Cardiac muscle cell (in vitro differentiated cells and primary cell): ENCODE measurements at regions not wholly inside any gene's neighbourhood (a gene's known extent, or its start where the extent isn't known, plus 50 kb on each side); places are given as distances from the start of the nearest gene placed in this dataset.

Source experiments
- DNase-seq, 2 donors: peaks; one replicate each; pipeline versions ENCODE4 v3.0.0 to v3.0.0-alpha.2; 2010 to 2017; ENCODE audit warnings: low read depth in 1 of 2, low spot score in 1 of 2
- H3K27ac ChIP-seq: fragments of 200-600 bp; sonication (generic); 2 replicates; pipeline ENCODE4 v1.5.1; 2016
- H3K27me3 ChIP-seq: fragments of 200-600 bp; sonication (generic); 2 replicates; pipeline ENCODE4 v1.6.0; 2016; ENCODE audit warnings: control low read depth
- H3K36me3 ChIP-seq: fragments of 200-600 bp; sonication (generic); 2 replicates; pipeline ENCODE4 v1.5.1; 2016; ENCODE audit warnings: control low read depth
- H3K4me1 ChIP-seq: fragments of 200-600 bp; sonication (generic); 2 replicates; pipeline ENCODE4 v1.8.1; 2017; ENCODE audit warnings: low read depth, mild to moderate bottlenecking, mixed run types
- H3K4me3 ChIP-seq: fragments of 200-600 bp; sonication (generic); 2 replicates; pipeline ENCODE4 v1.5.1; 2016; ENCODE audit warnings: mild to moderate bottlenecking
- H3K9me3 ChIP-seq: fragments of 200-600 bp; sonication (generic); 2 replicates; pipeline ENCODE4 v1.5.1; 2017; ENCODE audit warnings: low read depth, mild to moderate bottlenecking, control low read depth
- TF ChIP-seq, protein P1 (sequence below): IDR thresholded peaks from 2 replicates; pipeline ENCODE4 v1.5.1; 2012; ENCODE audit warnings: low read depth, mild to moderate bottlenecking, low read length

DNA sequence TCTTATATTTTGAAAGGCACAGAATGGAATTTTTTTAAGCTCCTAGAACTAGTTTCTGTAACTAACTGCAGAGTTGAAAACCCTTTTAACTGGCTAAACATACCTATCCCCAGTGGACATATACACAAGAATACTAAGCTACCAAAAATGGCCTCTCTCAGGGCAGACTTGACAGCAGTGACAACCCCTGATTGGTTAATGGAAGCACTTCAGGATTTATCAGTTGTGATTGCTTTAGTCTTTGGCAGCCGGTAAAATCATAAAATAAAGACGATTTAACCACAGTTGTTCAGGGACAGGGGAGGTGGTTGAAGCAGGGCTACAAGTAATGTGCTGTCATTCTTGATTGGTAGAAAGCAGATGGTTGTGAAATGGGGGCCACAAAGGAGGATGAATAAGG, 452.0 kb upstream of the SOX9 start:
- Histone ChIP-seq H3K36me3 (no peaks in the 10 kb centered on the region), H3K9me3 (no peaks in the 10 kb centered on the region), H3K4me3 (no peak overlapping the region), H3K27ac (no peak overlapping the region), H3K27me3 (no peaks in the 10 kb centered on the region), H3K4me1 (no peaks in the 10 kb centered on the region)
- no peak for DNase-seq
- TF ChIP-seq, protein P1, sequence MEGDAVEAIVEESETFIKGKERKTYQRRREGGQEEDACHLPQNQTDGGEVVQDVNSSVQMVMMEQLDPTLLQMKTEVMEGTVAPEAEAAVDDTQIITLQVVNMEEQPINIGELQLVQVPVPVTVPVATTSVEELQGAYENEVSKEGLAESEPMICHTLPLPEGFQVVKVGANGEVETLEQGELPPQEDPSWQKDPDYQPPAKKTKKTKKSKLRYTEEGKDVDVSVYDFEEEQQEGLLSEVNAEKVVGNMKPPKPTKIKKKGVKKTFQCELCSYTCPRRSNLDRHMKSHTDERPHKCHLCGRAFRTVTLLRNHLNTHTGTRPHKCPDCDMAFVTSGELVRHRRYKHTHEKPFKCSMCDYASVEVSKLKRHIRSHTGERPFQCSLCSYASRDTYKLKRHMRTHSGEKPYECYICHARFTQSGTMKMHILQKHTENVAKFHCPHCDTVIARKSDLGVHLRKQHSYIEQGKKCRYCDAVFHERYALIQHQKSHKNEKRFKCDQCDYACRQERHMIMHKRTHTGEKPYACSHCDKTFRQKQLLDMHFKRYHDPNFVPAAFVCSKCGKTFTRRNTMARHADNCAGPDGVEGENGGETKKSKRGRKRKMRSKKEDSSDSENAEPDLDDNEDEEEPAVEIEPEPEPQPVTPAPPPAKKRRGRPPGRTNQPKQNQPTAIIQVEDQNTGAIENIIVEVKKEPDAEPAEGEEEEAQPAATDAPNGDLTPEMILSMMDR: no peak

DNA sequence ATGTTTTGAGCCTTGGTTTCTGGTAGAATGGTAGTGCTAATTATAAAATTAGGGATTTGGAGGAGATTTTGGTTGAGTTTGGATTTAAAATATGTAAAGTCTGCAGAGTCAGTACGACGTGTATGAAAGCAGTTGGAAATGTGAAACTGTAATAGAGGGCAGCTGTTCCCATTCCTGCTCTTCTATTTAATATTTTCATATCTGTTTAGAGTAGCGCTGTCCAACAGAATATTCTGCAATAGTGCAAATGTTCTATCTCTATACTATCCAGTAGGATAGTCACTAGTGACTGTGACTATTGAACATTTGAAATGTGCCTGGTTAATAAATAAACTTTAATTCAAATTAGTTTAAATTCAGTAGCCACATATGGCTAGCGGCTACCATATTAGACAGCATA, 443.4 kb upstream of the SOX9 start:
- no peaks in the 10 kb centered on the region for H3K27me3 ChIP-seq
- H3K4me1 ChIP-seq: no peaks in the 10 kb centered on the region
- no peaks in the 10 kb centered on the region for H3K36me3 ChIP-seq
- H3K4me3 ChIP-seq: no peak overlapping the region
- TF ChIP-seq, protein P1: no peak
- DNase-seq: no peak
- no peak overlapping the region for H3K27ac ChIP-seq
- no peaks in the 10 kb centered on the region for H3K9me3 ChIP-seq

DNA sequence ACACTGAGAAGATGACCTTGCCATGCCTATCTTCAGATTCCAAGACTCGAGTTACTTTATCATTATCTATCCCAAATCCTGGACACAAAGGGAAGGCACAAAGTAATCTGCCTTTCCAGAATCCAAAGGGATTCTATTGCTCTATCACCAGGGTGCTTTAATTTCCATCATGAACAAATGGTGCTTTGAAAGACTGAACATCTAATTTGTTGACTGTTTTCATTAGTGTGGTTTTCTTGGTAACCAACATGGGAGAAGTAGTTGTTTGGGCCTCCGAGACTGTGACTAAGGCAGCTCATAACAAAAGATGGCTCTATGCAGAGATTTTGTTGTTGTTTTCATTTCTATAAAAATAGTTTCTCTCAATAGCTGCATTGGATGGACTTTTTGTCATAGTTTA, 441.0 kb upstream of the SOX9 start:
- DNase-seq: no peak
- H3K9me3 ChIP-seq: no peaks in the 10 kb centered on the region
- no peaks in the 10 kb centered on the region for H3K36me3 ChIP-seq
- H3K27ac ChIP-seq: no peak overlapping the region
- TF ChIP-seq, protein P1: no peak
- no peaks in the 10 kb centered on the region for H3K27me3 ChIP-seq
- H3K4me1 ChIP-seq: no peaks in the 10 kb centered on the region
- no peak overlapping the region for H3K4me3 ChIP-seq

DNA sequence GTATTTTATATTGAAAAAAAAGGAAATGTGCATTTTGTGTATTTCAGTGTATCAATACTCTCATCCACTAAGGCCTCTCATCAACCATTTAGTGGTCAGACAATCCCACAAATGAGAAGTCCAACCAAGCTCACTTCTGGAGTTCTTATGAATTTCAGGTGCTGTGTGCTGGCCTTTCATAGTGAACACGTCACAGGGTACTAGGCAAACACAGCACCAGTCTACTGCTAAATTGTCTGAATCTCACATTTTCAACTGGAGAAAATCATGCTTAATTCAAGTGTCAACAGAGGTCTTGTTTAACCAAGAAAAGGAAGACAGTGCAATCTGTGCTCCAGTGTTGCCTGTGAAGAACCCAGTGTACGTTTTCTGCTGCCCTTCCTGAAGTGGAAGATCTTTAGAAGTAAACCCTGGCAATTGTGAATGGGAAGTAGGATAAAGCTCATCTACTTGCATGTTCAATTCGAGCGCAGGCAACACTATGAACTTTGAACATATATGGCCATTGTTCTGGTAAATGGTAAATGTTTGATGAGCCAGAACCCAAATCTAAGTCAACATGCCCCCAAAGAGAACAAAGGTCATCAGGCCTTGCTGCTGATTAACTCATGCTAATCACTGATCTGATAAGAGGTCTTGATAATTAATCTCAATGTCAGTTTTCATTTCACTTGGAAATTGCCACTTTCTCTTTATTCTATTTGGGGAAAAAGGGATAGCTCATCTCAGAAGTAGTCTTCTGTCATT, 439.2 kb upstream of the SOX9 start:
- TF ChIP-seq, protein P1: no peak
- no peaks in the 10 kb centered on the region for H3K27me3 ChIP-seq
- no peaks in the 10 kb centered on the region for H3K9me3 ChIP-seq

DNA sequence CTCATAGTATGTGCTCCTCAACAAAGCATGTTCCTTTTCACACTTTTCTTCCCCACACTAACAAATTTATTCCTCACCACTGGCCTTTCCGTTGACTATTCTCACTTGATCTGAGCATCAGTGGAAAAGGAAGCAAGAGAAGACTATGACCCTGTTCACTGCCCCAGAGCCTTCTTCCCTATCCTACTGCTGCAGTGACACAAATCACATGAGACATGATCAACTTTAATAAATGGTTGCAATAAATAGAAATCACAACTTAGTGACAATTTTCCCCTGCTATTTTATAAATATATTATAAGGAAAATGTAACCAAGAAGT, 438.7 kb upstream of the SOX9 start:
- Histone ChIP-seq H3K4me3 (no peak overlapping the region), H3K27me3 (no peaks in the 10 kb centered on the region), H3K36me3 (no peaks in the 10 kb centered on the region), H3K27ac (no peak overlapping the region), H3K4me1 (no peaks in the 10 kb centered on the region), H3K9me3 (no peaks in the 10 kb centered on the region)
- TF ChIP-seq, protein P1: no peak
- DNase-seq: no peak

More for the DNA sequence above, 439.2 kb upstream of the SOX9 start:
- no peak overlapping the region for H3K27ac ChIP-seq
- no peak for DNase-seq
- no peak overlapping the region for H3K4me3 ChIP-seq
- no peaks in the 10 kb centered on the region for H3K4me1 ChIP-seq
- H3K36me3 ChIP-seq: no peaks in the 10 kb centered on the region
